PFSK-1 (cell line): ENCODE measurements at regions not wholly inside any gene's neighbourhood (a gene's known extent, or its start where the extent isn't known, plus 50 kb on each side); places are given as distances from the start of the nearest gene placed in this dataset.

Experiments used
- FOXP2 ChIP-seq: optimal IDR thresholded peaks from 2 replicates; pipeline ENCODE3; 2011; ENCODE audit warnings: borderline replicate concordance, control low read depth, inconsistent platforms; ENCODE audit not compliant: insufficient read depth; ENCODE audit errors: extremely low read length, extremely low read depth
- POLR2AphosphoS5 ChIP-seq: IDR thresholded peaks from 2 replicates; pipeline ENCODE4 v1.6.1; 2012; ENCODE audit warnings: low read depth, mild to moderate bottlenecking, control low read depth, low read length, moderate library complexity
- SIN3A ChIP-seq: IDR thresholded peaks from 2 replicates; pipeline ENCODE4 v1.6.1; 2012; ENCODE audit warnings: mild to moderate bottlenecking, low read length, moderate library complexity, borderline replicate concordance; ENCODE audit not compliant: insufficient read depth
- TAF1 ChIP-seq: IDR thresholded peaks from 2 replicates; pipeline ENCODE4 v1.6.1; 2012; ENCODE audit warnings: low read length, control low read depth, borderline replicate concordance; ENCODE audit not compliant: insufficient read depth
- TF ChIP-seq, protein P1 (sequence below), 2 experiments: IDR thresholded peaks; 2 replicates each; pipeline versions ENCODE4 v1.6.1 to v1.8.0; 2011 to 2012; ENCODE audit warnings: low read depth in 2 of 2, low read length in 2 of 2, control low read depth in 1 of 2, inconsistent platforms in 1 of 2, mild to moderate bottlenecking in 1 of 2, moderate library complexity in 1 of 2; ENCODE audit not compliant: insufficient read depth in 1 of 2

DNA sequence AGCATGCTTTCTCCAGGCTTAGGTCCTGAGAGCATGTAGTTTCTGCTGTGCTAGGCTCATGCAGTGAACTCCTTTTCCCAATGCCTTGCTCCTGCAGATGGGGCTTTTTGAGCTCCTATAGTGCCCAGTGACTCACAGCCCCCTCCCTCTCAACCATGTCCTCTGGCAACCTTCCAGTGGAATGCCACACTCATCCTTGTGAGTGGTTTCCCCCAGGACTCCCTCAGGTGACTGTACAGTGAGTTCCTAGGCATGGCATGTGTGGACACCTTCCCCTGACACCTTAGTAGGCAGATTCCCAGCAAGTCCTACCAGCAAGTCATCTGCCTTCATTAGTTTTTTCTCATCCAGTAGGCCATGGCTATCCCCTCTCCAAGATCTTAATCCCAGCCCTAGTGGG lies 72.4 kb upstream of the CXCL14 start:
- no peak for TF ChIP-seq TAF1
- TF ChIP-seq, protein P1, sequence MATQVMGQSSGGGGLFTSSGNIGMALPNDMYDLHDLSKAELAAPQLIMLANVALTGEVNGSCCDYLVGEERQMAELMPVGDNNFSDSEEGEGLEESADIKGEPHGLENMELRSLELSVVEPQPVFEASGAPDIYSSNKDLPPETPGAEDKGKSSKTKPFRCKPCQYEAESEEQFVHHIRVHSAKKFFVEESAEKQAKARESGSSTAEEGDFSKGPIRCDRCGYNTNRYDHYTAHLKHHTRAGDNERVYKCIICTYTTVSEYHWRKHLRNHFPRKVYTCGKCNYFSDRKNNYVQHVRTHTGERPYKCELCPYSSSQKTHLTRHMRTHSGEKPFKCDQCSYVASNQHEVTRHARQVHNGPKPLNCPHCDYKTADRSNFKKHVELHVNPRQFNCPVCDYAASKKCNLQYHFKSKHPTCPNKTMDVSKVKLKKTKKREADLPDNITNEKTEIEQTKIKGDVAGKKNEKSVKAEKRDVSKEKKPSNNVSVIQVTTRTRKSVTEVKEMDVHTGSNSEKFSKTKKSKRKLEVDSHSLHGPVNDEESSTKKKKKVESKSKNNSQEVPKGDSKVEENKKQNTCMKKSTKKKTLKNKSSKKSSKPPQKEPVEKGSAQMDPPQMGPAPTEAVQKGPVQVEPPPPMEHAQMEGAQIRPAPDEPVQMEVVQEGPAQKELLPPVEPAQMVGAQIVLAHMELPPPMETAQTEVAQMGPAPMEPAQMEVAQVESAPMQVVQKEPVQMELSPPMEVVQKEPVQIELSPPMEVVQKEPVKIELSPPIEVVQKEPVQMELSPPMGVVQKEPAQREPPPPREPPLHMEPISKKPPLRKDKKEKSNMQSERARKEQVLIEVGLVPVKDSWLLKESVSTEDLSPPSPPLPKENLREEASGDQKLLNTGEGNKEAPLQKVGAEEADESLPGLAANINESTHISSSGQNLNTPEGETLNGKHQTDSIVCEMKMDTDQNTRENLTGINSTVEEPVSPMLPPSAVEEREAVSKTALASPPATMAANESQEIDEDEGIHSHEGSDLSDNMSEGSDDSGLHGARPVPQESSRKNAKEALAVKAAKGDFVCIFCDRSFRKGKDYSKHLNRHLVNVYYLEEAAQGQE (IDR thresholded peaks at IDR 0.05; ENCODE audit: insufficient read depth in 1 of 2, low read depth in 2 of 2, low read length in 2 of 2) = no peak
- no peak for TF ChIP-seq SIN3A
- TF ChIP-seq FOXP2 = no peak
- TF ChIP-seq POLR2AphosphoS5 = no peak

DNA sequence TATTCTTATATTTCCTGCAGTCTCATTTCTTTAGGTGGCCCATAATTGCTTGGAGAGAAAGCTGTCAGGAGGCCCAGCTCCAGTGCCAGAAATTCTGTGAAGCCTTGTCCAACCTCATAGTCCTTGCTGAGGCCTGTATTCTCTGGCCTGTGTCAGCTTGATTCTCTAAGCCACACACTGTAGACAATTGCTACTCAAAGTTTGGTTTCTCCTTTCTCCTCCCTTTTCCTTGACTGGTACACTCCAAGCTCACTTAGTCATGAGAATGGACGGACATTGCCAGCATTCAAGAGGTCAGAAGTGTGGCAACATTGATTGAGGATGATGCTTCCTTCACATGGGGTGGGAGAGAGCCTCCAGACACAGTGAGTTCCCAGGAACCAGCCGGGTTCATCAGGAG lies 71.3 kb upstream of the CXCL14 start:
- no peak for TF ChIP-seq POLR2AphosphoS5
- no peak for TF ChIP-seq FOXP2

DNA sequence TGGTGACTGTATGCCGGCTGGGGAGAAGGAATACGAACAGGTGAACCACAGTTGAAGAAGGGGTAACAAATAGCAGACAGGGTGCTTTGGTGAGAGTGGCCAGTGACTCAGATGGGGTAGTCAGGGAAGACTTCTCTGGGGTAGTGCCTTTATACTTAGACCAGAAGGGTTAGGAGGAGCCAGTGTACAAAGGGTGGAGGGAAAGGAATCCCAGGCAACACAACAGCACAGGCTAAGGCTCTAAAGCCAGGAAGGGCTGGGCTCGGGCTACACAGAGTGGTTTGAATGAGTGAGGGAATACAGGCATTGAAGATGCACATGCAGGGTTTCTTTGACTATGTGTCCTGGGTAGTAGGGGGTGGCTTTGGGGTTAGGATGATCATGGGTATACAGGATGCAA lies 70.6 kb upstream of the CXCL14 start:
- TF ChIP-seq SIN3A (no peak), POLR2AphosphoS5 (no peak), FOXP2 (no peak), TAF1 (no peak)
- TF ChIP-seq, protein P1 (IDR thresholded peaks at IDR 0.05; ENCODE audit: insufficient read depth in 1 of 2, low read depth in 2 of 2, low read length in 2 of 2) = no peak

DNA sequence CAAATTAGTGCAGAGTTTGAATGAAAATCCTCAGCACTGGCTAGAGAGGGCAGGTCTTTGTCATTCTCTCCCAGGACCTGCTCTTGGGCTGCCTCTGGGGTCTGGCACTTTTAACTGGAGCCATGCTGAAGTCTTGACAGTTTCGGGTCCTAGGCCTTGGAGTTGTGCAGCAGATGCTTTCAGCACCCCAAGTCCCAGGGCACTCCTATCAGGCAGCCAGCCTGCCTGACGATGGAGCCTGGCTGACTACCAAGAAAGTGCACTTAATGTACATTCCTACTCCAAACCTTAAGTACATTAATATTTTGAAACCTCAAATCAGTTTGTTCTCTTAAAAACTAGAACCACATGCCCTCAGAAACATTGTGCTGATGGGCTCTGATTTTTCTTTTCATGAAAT lies 69.3 kb upstream of the CXCL14 start:
- TF ChIP-seq FOXP2 = no peak
- TF ChIP-seq SIN3A = no peak
- TF ChIP-seq POLR2AphosphoS5 = no peak
- TF ChIP-seq TAF1 = no peak
- TF ChIP-seq, protein P1 (IDR thresholded peaks at IDR 0.05; ENCODE audit: insufficient read depth in 1 of 2, low read depth in 2 of 2, low read length in 2 of 2) = no peak

DNA sequence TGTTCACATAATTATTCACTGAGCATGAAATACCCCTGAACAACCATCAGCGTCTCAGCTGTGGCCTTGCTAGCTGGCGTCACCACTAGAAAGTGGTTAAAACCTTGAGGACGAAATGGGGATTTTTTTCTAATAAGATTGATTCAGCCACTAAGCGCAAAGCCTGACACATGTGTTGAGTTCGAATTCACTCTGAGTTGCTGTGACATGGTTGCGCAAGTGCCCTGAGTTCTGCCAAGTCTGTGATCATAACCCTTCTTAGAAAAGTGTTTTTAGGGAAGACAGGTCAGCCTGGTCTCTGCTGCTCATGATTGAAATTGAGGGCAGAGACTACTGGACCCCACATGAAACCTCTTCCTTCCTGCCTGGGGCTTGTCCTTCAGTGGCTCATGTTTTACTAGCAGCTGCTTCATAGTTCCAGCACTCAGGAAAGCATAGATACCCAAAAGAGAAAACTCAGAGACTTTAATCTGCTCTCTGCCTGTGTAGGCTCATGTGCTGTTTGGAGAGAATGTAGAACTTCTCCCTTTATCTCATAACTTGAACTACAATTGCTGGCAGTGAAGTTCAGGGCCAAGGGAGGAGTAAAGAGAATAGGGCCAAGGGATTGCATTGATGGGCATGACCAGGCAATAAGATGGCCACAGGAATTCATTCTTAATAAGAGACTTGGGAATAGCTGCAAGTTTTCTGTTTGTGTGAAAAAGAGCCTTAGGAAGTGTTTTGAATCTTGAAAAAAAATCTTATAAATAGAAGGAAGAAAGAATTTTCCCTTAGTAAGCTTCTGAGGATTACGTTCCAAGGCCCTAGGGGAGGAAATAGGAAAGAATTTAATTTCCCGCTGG lies 66.8 kb upstream of the CXCL14 start:
- no peak for TF ChIP-seq TAF1
- no peak for TF ChIP-seq POLR2AphosphoS5
- TF ChIP-seq, protein P1 (IDR thresholded peaks at IDR 0.05; ENCODE audit: insufficient read depth in 1 of 2, low read depth in 2 of 2, low read length in 2 of 2) = no peak
- no peak for TF ChIP-seq FOXP2
- TF ChIP-seq SIN3A = no peak
